H9 (cell line): ENCODE measurements at regions not wholly inside any gene's neighbourhood (a gene's known extent, or its start where the extent isn't known, plus 50 kb on each side); places are given as distances from the start of the nearest gene placed in this dataset.

Experiments used
- DNase-seq: peaks from one replicate; pipeline ENCODE4 v3.0.0-alpha.2; 2017
- H2AFZ ChIP-seq: one replicate; pipeline ENCODE4 v1.6.1; 2013; ENCODE audit warnings: mild to moderate bottlenecking, low read length, control low read depth, moderate library complexity
- H2AK5ac ChIP-seq: 2 replicates; pipeline ENCODE4 v1.6.1; 2013; ENCODE audit warnings: low read length, control low read depth, mixed read lengths; ENCODE audit not compliant: insufficient read length
- H2BK120ac ChIP-seq: one replicate; pipeline ENCODE4 v1.6.1; 2013; ENCODE audit warnings: low read depth, mild to moderate bottlenecking, low read length, control low read depth, inconsistent platforms; ENCODE audit not compliant: poor library complexity, severe bottlenecking
- H2BK12ac ChIP-seq: 2 replicates; pipeline ENCODE4 v1.6.1; 2013; ENCODE audit warnings: low read length, control low read depth, mixed read lengths, low read depth; ENCODE audit not compliant: insufficient read length
- H2BK15ac ChIP-seq: 2 replicates; pipeline ENCODE4 v1.6.1; 2013; ENCODE audit warnings: low read depth, low read length, control low read depth
- H2BK20ac ChIP-seq: one replicate; pipeline ENCODE4 v1.6.1; 2013; ENCODE audit warnings: low read depth, mild to moderate bottlenecking, low read length, control low read depth, inconsistent platforms; ENCODE audit not compliant: poor library complexity, severe bottlenecking
- H2BK5ac ChIP-seq: 2 replicates; pipeline ENCODE4 v1.6.1; 2013; ENCODE audit warnings: low read length, control low read depth, mixed read lengths; ENCODE audit not compliant: insufficient read length
- H3K14ac ChIP-seq: 2 replicates; pipeline ENCODE4 v1.6.1; 2013; ENCODE audit warnings: low read length, control low read depth; ENCODE audit not compliant: insufficient read depth
- H3K18ac ChIP-seq: 2 replicates; pipeline ENCODE4 v1.6.1; 2013; ENCODE audit warnings: low read depth, mild to moderate bottlenecking, mixed read lengths, low read length, control low read depth; ENCODE audit not compliant: insufficient read length
- H3K23ac ChIP-seq: 2 replicates; pipeline ENCODE4 v1.6.1; 2013; ENCODE audit warnings: low read length, control low read depth, mixed read lengths, low read depth; ENCODE audit not compliant: insufficient read length
- H3K23me2 ChIP-seq: 2 replicates; pipeline ENCODE4 v1.6.1; 2013; ENCODE audit warnings: low read depth, mild to moderate bottlenecking, mixed read lengths, low read length, control low read depth; ENCODE audit not compliant: insufficient read length, poor library complexity, severe bottlenecking
- H3K27ac ChIP-seq: 2 replicates; pipeline ENCODE4 v1.5.1; 2013; ENCODE audit warnings: low read length, control low read depth, mixed read lengths, low read depth; ENCODE audit not compliant: insufficient read length
- H3K27me3 ChIP-seq: 2 replicates; pipeline ENCODE4 v1.6.1; 2013; ENCODE audit warnings: low read length, control low read depth, inconsistent platforms; ENCODE audit not compliant: insufficient read depth
- H3K4ac ChIP-seq: 2 replicates; pipeline ENCODE4 v1.6.1; 2013; ENCODE audit warnings: low read depth, mild to moderate bottlenecking, control low read depth, inconsistent platforms, low read length, moderate library complexity
- H3K4me1 ChIP-seq: 2 replicates; pipeline ENCODE4 v1.6.1; 2013; ENCODE audit warnings: low read length, control low read depth, inconsistent platforms; ENCODE audit not compliant: insufficient read depth
- H3K4me2 ChIP-seq: 2 replicates; pipeline ENCODE4 v1.6.1; 2013; ENCODE audit warnings: low read length, control low read depth, mixed read lengths; ENCODE audit not compliant: insufficient read length, insufficient read depth
- H3K56ac ChIP-seq: 2 replicates; pipeline ENCODE4 v1.6.1; 2013; ENCODE audit warnings: low read depth, mild to moderate bottlenecking, mixed read lengths, low read length, control low read depth; ENCODE audit not compliant: insufficient read length
- H3K79me1 ChIP-seq: 2 replicates; pipeline ENCODE4 v1.6.1; 2013; ENCODE audit warnings: low read depth, mild to moderate bottlenecking, moderate library complexity, low read length, control low read depth, inconsistent platforms; ENCODE audit not compliant: insufficient read depth, poor library complexity, severe bottlenecking
- H3K79me2 ChIP-seq: 2 replicates; pipeline ENCODE4 v1.6.1; 2013; ENCODE audit warnings: low read length, control low read depth, inconsistent platforms; ENCODE audit not compliant: insufficient read depth
- H3K9ac ChIP-seq: 2 replicates; pipeline ENCODE4 v1.6.1; 2013; ENCODE audit warnings: low read length, control low read depth, mixed read lengths; ENCODE audit not compliant: insufficient read length; ENCODE audit errors: extremely low read depth
- H3K9me3 ChIP-seq: one replicate; pipeline ENCODE4 v1.6.1; 2013; ENCODE audit warnings: low read depth, low read length, inconsistent platforms; ENCODE audit not compliant: control insufficient read depth
- H3T11ph ChIP-seq: one replicate; pipeline ENCODE4 v1.6.1; 2013; ENCODE audit warnings: mild to moderate bottlenecking, low read length, control low read depth, inconsistent platforms
- H4K20me1 ChIP-seq: one replicate; pipeline ENCODE4 v1.6.1; 2013; ENCODE audit not compliant: control insufficient read depth, insufficient read length, insufficient read depth
- H4K5ac ChIP-seq: 2 replicates; pipeline ENCODE4 v1.6.1; 2013; ENCODE audit warnings: low read depth, mild to moderate bottlenecking, mixed read lengths, low read length, control low read depth; ENCODE audit not compliant: insufficient read length
- H4K8ac ChIP-seq: replicated peaks from 2 replicates; pipeline ENCODE4 v1.6.1; 2013; ENCODE audit warnings: low read length, control low read depth, mixed read lengths, low read depth; ENCODE audit not compliant: insufficient read length
- H4K91ac ChIP-seq: 2 replicates; pipeline ENCODE4 v1.6.1; 2013; ENCODE audit warnings: low read depth, mild to moderate bottlenecking, moderate library complexity, mixed read lengths, low read length, control low read depth; ENCODE audit not compliant: insufficient read length
- H3K27ac Mint-ChIP-seq, 3 experiments: 2 replicates in 2 of 3; 3 replicates in 1 of 3; pipeline ENCODE4 v1.8.0; 2020 to 2021; ENCODE audit warnings: mixed read lengths in 3 of 3, mild to moderate bottlenecking in 1 of 3, moderate library complexity in 1 of 3
- H3K27me3 Mint-ChIP-seq: 2 replicates; pipeline ENCODE4 v1.8.0; 2021; ENCODE audit warnings: low read depth, mild to moderate bottlenecking, moderate library complexity, mixed read lengths
- H3K36me3 Mint-ChIP-seq, 3 experiments: 2 replicates in 2 of 3; 3 replicates in 1 of 3; pipeline ENCODE4 v1.8.0; 2020 to 2021; ENCODE audit warnings: low read depth in 3 of 3, mixed read lengths in 3 of 3; ENCODE audit not compliant: insufficient read depth in 1 of 3
- H3K4me1 Mint-ChIP-seq, 2 experiments: 2 replicates each; pipeline ENCODE4 v1.8.0; 2020; ENCODE audit warnings: mixed read lengths in 2 of 2
- H3K4me3 Mint-ChIP-seq, 2 experiments: 2 replicates in 1 of 2; 3 replicates in 1 of 2; pipeline ENCODE4 v1.8.0; 2020 to 2021; ENCODE audit warnings: mild to moderate bottlenecking in 2 of 2, mixed read lengths in 2 of 2, moderate library complexity in 1 of 2
- H3K9me3 Mint-ChIP-seq, 2 experiments: 2 replicates in 1 of 2; 3 replicates in 1 of 2; pipeline ENCODE4 v1.8.0; 2020; ENCODE audit warnings: mild to moderate bottlenecking in 2 of 2, mixed read lengths in 2 of 2, moderate library complexity in 1 of 2
- CTCF ChIP-seq: fragments of 200-600 bp; sonication (generic); conservative IDR thresholded peaks from 3 replicates; pipeline ENCODE4 v1.8.0; 2021; ENCODE audit warnings: antibody characterized with exemption, mild to moderate bottlenecking
- WGBS: extraction: QIAGEN DNeasy Blood & Tissue Kit; methylation state at CpG from one replicate; pipeline ENCODE4 v1.1.7; 2013; ENCODE audit warnings: missing lambda C conversion rate, low lambda C conversion rate, mixed read lengths; ENCODE audit not compliant: insufficient read length; ENCODE audit errors: extremely low coverage; 5-methylcytosine and 5-hydroxymethylcytosine counted together

GRCh38 chr14:101683365-101683764, 78.1 kb upstream of the PPP2R5C start:
- Histone ChIP-seq H2AK5ac (no peak overlapping the region), H4K91ac (no peak overlapping the region), H4K5ac (peak overlapping the region; percentile 87), H3K14ac (no peak overlapping the region), H2BK5ac (no peak overlapping the region), H2BK15ac (no peak overlapping the region), H3K9ac (no peak overlapping the region), H2AFZ (no peak overlapping the region), H3K27me3 (peaks cover 17% of the 10 kb centered on the region; the same call in 1 of the 2 replicates), H3T11ph (no peak overlapping the region), H3K4ac (no peak overlapping the region), H3K23ac (no peak overlapping the region), H3K56ac (no peak overlapping the region), H3K23me2 (no peaks in the 10 kb centered on the region), H4K20me1 (peaks cover 3% of the 10 kb centered on the region), H2BK20ac (no peak overlapping the region), H4K8ac (no peak overlapping the region), H3K79me1 (no peaks in the 10 kb centered on the region), H3K79me2 (no peaks in the 10 kb centered on the region), H3K18ac (no peak overlapping the region), H2BK120ac (no peak overlapping the region), H3K27ac (no peak overlapping the region), H3K4me2 (no peak overlapping the region), H2BK12ac (no peak overlapping the region), H3K9me3 (no peaks in the 10 kb centered on the region), H3K4me1 (no peaks in the 10 kb centered on the region; the same call in 1 of the 2 replicates)
- Mint-ChIP-seq H3K4me3 (no peak overlapping the region), H3K9me3 (peaks cover 3 to 5% of the 10 kb centered on the region in 2 experiments), H3K27ac (no peak overlapping the region), H3K27me3 (peaks cover 83% of the 10 kb centered on the region), H3K36me3 (peaks cover 0 to 1% (median 0%) of the 10 kb centered on the region in 3 experiments; a peak in 3 of 7 replicates), H3K4me1 (peaks cover 11 to 13% of the 10 kb centered on the region in 2 experiments)
- no peak for TF ChIP-seq CTCF
- no peak for DNase-seq
- WGBS, result no CpG with 5 or more reads among the region's 6 CpGs
